Heart right ventricle (tissue), 16 donors: ENCODE measurements at regions not wholly inside any gene's neighbourhood (a gene's known extent, or its start where the extent isn't known, plus 50 kb on each side); places are given as distances from the start of the nearest gene placed in this dataset.

ENCODE experiments used
- ATAC-seq, 8 donors: fragments of 200-7000 bp; cut with Tn5 transposase; one replicate each; pipeline ENCODE4 v1.9.1; 2020; ENCODE audit warnings: mild to moderate bottlenecking in 8 of 8, moderate library complexity in 8 of 8, moderate number of reproducible peaks in 1 of 8
- DNase-seq, 2 donors: peaks; one replicate each; pipeline ENCODE4 v3.0.0-alpha.2; 2020
- H3K27ac ChIP-seq, 10 donors: fragments of 200-600 bp; sonication (generic) in 2 of 10; one replicate each; pipeline versions ENCODE4 v1.5.0 to v1.8.0; 2020 to 2022; ENCODE audit warnings: mild to moderate bottlenecking in 3 of 10
- H3K27me3 ChIP-seq, 7 donors: fragments of 200-600 bp; one replicate each; pipeline ENCODE4 v1.8.0; 2021 to 2022; ENCODE audit warnings: mild to moderate bottlenecking in 2 of 7
- H3K36me3 ChIP-seq, 9 donors: fragments of 200-600 bp; sonication (generic) in 1 of 9; one replicate each; pipeline versions ENCODE4 v1.5.0 to v1.8.0; 2020 to 2022; ENCODE audit warnings: mild to moderate bottlenecking in 2 of 9
- H3K4me1 ChIP-seq, 9 donors: fragments of 200-600 bp; sonication (generic) in 1 of 9; one replicate each; pipeline versions ENCODE4 v1.5.0 to v1.8.0; 2020 to 2022; ENCODE audit warnings: mild to moderate bottlenecking in 4 of 9
- H3K4me3 ChIP-seq, 10 donors: fragments of 200-600 bp; sonication (generic) in 2 of 10; one replicate each; pipeline versions ENCODE4 v1.5.0 to v1.8.0; 2020 to 2022; ENCODE audit warnings: mild to moderate bottlenecking in 7 of 10, moderate library complexity in 2 of 10
- H3K9me3 ChIP-seq, 11 donors: fragments of 200-600 bp in 10 of 11; sonication (generic) in 2 of 11; one replicate each; pipeline versions ENCODE4 v1.5.0 to v1.8.0; 2013 to 2022; ENCODE audit warnings: mild to moderate bottlenecking in 2 of 11, control low read depth in 1 of 11, moderate library complexity in 1 of 11
- WGBS, 2 donors: extraction: QIAGEN DNeasy Blood & Tissue Kit; methylation state at CpG; one replicate each; pipeline ENCODE4 v1.1.7; 2013; ENCODE audit warnings: inconsistent platforms in 1 of 2; 5-methylcytosine and 5-hydroxymethylcytosine counted together
- intact Hi-C, 10 donors: fragments of 100-400 bp; cut with DNase I; formaldehyde crosslinking; loops; one replicate each; pipeline versions ENCODE4 v1.11.1 to v1.14.2; 2022
- TF ChIP-seq, protein P1 (sequence below), 9 donors: fragments of 200-600 bp; sonication (generic) in 2 of 9; IDR thresholded peaks; one replicate each; pipeline versions ENCODE4 v1.5.0 to v1.8.0; 2021 to 2022; ENCODE audit warnings: antibody characterized with exemption in 9 of 9, mild to moderate bottlenecking in 5 of 9, moderate library complexity in 1 of 9
- donor health status: Arrhythmogenic right ventricular cardiomyopathy.
- donor health status: ischemic (EF 13 %, LVEDD 7.1; RV severe dilation, severe dysfunction).
- donor health status: healthy with polysubstance abuse.
- donor health status: DM: no; HTN: yes; CAD: no.
- donor health status: DM: no; HTN: no; CAD: no.
- donor health status: ischemic (EF 25% LVEDD 6.9; RV normal size, moderate dysfunction).
- donor health status: ischemic (EF 25% LVEDD 5.7; RV mildly dilated, moderate dysfunction).
- donor health status: healthy.
- donor health status: DM: yes; HTN: yes; CAD: no.
- donor health status: Ischemic cardiomyopathy.
- donor health status: ischemic (EF 35%, LVEDD 5.7; RV mildly dilated, moderate dysfunction).
- donor health status: nonischemic (EF 11% LVEDD 7.7; RV severe dilation, severe dysfunction).
- donor health status: DM: yes; HTN: yes; CAD: no.
- donor health status: PGD.
- donor health status: ischemic (EF 29% LVEDD 5.4; RV normal size, mild dysfunction).
- donor health status: nonischemic (EF 23%, LVEDD 6.1; RV moderate dilation, normal function).

DNA sequence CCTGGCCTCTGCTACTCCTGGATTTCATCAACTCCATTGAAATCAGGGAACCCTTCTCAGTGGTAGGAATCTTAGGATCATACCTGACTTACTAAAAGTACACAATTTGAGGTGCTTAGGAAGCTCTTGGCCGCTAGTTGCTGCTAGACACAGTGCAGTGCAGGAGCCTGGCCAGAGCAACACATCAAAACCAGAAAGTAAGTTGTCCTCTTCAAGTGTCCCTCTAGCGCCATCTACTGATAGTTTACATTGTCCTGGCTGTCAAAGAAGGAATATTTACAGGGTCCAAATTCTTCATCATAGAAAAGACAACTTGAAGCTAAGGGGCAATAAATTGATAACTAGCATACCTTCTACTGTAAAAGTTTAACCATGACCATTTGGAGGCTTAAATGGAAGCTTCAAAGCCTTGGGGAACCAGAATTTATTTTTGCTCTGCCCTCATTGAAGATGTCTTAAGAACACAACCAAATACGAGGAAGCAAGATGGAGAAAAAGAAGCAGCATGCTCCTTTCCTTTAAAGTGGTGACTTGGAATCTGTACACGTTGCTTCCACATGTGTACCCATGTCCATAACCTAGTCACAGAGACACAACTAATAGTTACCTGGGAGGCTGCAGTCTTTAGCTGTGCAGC, 889.1 kb upstream of the GCFC2 start:
- WGBS, 2 donors: 18 to 20% methylated on average over 4 of the region's 4 CpGs
- no peak overlapping the region for H3K4me3 ChIP-seq
- no peaks in the 10 kb centered on the region for H3K36me3 ChIP-seq
- no peaks in the 10 kb centered on the region for H3K9me3 ChIP-seq
- no peak overlapping the region for H3K27ac ChIP-seq
- peak; percentile 62 to 86 (median 76) for ATAC-seq
- TF ChIP-seq, protein P1, sequence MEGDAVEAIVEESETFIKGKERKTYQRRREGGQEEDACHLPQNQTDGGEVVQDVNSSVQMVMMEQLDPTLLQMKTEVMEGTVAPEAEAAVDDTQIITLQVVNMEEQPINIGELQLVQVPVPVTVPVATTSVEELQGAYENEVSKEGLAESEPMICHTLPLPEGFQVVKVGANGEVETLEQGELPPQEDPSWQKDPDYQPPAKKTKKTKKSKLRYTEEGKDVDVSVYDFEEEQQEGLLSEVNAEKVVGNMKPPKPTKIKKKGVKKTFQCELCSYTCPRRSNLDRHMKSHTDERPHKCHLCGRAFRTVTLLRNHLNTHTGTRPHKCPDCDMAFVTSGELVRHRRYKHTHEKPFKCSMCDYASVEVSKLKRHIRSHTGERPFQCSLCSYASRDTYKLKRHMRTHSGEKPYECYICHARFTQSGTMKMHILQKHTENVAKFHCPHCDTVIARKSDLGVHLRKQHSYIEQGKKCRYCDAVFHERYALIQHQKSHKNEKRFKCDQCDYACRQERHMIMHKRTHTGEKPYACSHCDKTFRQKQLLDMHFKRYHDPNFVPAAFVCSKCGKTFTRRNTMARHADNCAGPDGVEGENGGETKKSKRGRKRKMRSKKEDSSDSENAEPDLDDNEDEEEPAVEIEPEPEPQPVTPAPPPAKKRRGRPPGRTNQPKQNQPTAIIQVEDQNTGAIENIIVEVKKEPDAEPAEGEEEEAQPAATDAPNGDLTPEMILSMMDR (IDR thresholded peaks at IDR 0.05): peak; percentile 51 to 80 (median 71)
- peak; percentile 14 to 57 for DNase-seq
- no peaks in the 10 kb centered on the region for H3K27me3 ChIP-seq
- H3K4me1 ChIP-seq: no peaks in the 10 kb centered on the region
- intact Hi-C loops: loop anchor here in 9 of 10 donors (2.0 to 10.0 kb wide), 7 partner anchors 398 to 815 kb away; no protein-coding TSS in a partner anchor

DNA sequence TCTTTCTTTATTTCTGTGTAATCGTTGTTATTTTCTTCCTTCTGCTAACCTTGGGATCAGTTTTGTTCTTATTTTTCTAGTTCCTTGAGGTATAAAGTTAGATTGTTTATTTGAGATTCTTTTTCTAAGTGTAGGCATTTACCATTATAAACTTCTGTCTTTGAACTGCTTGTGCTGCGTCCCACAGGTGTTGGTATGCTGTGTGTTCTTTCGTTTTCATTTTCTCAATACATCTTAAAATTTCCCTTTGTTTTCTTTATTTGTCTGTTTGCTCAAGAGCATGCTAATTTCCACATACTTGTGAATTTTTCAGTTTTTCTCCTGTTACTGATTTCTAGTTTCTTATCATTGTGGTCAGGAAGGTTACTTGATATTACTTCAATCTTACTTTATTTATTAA, 873.8 kb upstream of the GCFC2 start:
- DNase-seq: no peak
- no peak overlapping the region for H3K4me3 ChIP-seq
- no peaks in the 10 kb centered on the region for H3K27me3 ChIP-seq
- peaks cover 0 to 11% (median 0%) of the 10 kb centered on the region in 11 donors for H3K9me3 ChIP-seq
- 68 to 76% methylated on average over 3 of the region's 3 CpGs for WGBS, 2 donors
- H3K4me1 ChIP-seq: no peaks in the 10 kb centered on the region
- no peak for ATAC-seq
- no peaks in the 10 kb centered on the region for H3K36me3 ChIP-seq
- TF ChIP-seq, protein P1 (IDR thresholded peaks at IDR 0.05): no peak
- intact Hi-C loops: no loop called here
- H3K27ac ChIP-seq: no peak overlapping the region

DNA sequence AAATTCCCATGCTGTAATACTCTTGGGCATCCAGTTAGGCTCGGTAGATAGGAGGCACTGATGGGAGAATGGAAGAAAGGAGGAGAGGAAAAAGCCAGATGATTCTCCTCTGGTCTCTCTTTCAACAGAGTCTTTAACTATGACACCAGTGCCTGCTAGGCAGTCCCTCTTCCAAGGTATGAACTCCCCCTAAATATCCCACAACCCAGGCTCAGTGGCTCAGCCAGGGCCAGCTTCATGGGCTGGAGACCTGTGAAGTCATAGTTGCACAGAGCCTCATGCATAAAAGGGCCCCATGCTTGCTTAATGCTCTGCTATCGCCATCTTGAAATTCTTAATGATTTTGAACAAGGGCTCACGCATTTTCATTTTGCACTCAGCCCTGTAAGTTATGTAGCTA, 869.2 kb upstream of the GCFC2 start:
- H3K9me3 ChIP-seq: peaks cover 0 to 11% (median 0%) of the 10 kb centered on the region in 11 donors
- TF ChIP-seq, protein P1 (IDR thresholded peaks at IDR 0.05): no peak
- H3K4me1 ChIP-seq: no peaks in the 10 kb centered on the region
- intact Hi-C loops: no loop called here
- WGBS, 2 donors: 88% methylated on average over 3 of the region's 3 CpGs
- ATAC-seq (no peak), DNase-seq (no peak)
- H3K36me3 ChIP-seq: no peaks in the 10 kb centered on the region
- H3K27ac ChIP-seq: no peak overlapping the region
- H3K27me3 ChIP-seq: no peaks in the 10 kb centered on the region
- no peak overlapping the region for H3K4me3 ChIP-seq

DNA sequence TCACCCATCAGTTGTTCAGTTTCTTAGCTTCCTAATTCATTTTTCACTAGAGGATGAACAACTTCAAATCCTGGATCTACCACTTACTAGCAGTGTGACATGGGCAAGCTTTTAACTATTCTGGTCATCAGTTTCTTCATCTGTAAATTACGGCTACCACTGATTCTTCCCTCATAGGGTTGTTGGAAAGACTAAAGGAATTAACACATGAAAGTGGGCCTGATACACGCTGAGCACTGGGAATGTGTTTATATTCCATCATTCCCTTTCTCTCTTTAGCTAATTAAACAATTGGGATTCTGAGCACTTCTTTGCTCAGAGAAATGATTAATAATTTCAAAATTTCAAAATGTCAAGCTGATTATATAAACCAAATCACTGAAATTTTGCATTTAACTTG, 862.3 kb upstream of the GCFC2 start:
- TF ChIP-seq, protein P1 (IDR thresholded peaks at IDR 0.05): no peak
- H3K36me3 ChIP-seq: no peaks in the 10 kb centered on the region
- no peak overlapping the region for H3K27ac ChIP-seq
- H3K9me3 ChIP-seq: no peaks in the 10 kb centered on the region
- intact Hi-C loops: no loop called here
- H3K27me3 ChIP-seq: no peaks in the 10 kb centered on the region
- H3K4me1 ChIP-seq: no peaks in the 10 kb centered on the region
- ATAC-seq (no peak), DNase-seq (no peak)
- H3K4me3 ChIP-seq: no peak overlapping the region
- 71 to 84% methylated on average over 2 of the region's 2 CpGs for WGBS, 2 donors
